ENCODE measurements at regions not wholly inside any gene's neighbourhood (a gene's known extent, or its start where the extent isn't known, plus 50 kb on each side); places are given as distances from the start of the nearest gene placed in this dataset.
"Not testable (repeated sequence)": the region's sequence is repeated elsewhere in the genome, so short reads cannot be mapped to it uniquely, and the experiment has no call there.

- DNase-seq (ENCODE audit: low read depth): peak; percentile 97
- TF ChIP-seq, protein P1, sequence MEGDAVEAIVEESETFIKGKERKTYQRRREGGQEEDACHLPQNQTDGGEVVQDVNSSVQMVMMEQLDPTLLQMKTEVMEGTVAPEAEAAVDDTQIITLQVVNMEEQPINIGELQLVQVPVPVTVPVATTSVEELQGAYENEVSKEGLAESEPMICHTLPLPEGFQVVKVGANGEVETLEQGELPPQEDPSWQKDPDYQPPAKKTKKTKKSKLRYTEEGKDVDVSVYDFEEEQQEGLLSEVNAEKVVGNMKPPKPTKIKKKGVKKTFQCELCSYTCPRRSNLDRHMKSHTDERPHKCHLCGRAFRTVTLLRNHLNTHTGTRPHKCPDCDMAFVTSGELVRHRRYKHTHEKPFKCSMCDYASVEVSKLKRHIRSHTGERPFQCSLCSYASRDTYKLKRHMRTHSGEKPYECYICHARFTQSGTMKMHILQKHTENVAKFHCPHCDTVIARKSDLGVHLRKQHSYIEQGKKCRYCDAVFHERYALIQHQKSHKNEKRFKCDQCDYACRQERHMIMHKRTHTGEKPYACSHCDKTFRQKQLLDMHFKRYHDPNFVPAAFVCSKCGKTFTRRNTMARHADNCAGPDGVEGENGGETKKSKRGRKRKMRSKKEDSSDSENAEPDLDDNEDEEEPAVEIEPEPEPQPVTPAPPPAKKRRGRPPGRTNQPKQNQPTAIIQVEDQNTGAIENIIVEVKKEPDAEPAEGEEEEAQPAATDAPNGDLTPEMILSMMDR (conservative IDR thresholded peaks at IDR 0.05; ENCODE audit: low read depth, low read length): no peak
- no peak overlapping the region for H3K4me3 ChIP-seq (ENCODE audit: low read length)
Measured at GRCh38 chr16:24645739-24646645, 83.5 kb upstream of the TNRC6A start.

- DNase-seq (ENCODE audit: low read depth): no peak
- TF ChIP-seq, protein P1 (conservative IDR thresholded peaks at IDR 0.05; ENCODE audit: low read depth, low read length): no peak
Measured at GRCh38 chr16:24646646-24646995, 82.8 kb upstream of the TNRC6A start.

DNA sequence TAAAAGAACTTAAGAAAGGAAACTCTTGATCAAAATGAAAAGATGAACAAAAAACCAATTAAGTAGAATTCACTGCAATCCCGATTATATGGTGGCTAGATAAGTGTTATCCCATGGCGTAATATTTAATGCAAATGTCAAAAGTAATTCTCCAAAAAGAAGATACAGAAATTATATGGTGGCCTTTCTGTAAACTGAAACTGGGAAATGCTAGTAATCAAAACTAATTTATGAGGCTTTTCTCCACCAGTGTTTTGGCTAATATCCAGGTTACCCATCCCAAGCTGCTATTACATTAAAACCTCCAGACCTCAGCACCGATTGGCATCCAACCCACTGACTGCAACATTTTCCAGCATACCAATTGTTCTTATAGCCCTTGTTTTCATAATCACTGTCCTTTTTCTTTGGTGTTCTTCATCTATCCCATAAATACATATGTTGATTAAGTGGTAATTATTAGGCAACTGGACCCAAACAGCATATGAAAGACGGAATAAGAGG is 77.2 kb upstream of the TNRC6A start:
- DNase-seq (ENCODE audit: low read depth): no peak

More at GRCh38 chr16:24646646-24646995, 82.8 kb upstream of the TNRC6A start:
- H3K4me3 ChIP-seq (ENCODE audit: low read length): no peak overlapping the region

DNA sequence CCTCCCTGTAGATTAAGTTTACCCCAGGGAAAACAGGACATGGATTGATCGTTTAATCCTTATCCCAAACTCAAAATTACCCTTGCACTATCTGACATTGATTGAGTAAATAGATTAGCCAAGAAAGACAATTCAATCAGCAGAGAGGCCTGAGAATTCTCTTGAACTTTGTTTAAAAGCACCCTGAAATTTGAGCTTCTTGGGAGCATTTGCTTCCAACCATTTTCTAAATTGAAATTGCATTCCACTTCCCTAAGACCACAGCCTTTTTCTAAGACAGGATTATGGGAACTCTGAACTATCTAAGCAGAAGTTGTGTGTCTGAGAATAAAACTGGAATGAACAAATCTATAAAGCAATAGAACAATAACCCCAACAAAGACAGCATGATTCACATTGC is 76.6 kb upstream of the TNRC6A start:
- no peak for DNase-seq (ENCODE audit: low read depth)
- H3K4me3 ChIP-seq (ENCODE audit: low read length): no peak overlapping the region
- TF ChIP-seq, protein P1 (conservative IDR thresholded peaks at IDR 0.05; ENCODE audit: low read depth, low read length): no peak

More for the DNA sequence above, 77.2 kb upstream of the TNRC6A start:
- no peak overlapping the region for H3K4me3 ChIP-seq (ENCODE audit: low read length)
- TF ChIP-seq, protein P1 (conservative IDR thresholded peaks at IDR 0.05; ENCODE audit: low read depth, low read length): no peak

DNA sequence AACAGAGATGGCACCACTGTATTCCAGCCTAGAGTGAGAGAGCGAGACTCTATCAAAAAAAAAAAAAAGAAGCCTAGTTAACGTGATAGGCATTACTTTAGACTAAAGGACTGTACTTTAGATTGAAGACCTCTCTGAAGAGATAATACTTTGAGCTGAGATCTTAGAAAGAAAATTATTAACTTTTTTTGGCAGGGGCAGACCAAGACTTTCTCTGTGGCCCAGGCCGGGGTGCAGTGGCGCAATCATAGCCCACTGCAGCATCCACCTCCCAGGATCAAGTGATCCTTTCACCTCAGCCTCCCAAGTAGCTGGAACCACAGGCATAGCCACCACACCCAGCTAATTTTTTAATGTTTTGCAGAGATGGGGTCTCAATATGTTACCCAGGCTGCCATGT is 75.7 kb upstream of the TNRC6A start:
- TF ChIP-seq, protein P1 (conservative IDR thresholded peaks at IDR 0.05; ENCODE audit: low read depth, low read length): no peak
- no peak for DNase-seq (ENCODE audit: low read depth)
- H3K4me3 ChIP-seq (ENCODE audit: low read length): no peak overlapping the region

DNA sequence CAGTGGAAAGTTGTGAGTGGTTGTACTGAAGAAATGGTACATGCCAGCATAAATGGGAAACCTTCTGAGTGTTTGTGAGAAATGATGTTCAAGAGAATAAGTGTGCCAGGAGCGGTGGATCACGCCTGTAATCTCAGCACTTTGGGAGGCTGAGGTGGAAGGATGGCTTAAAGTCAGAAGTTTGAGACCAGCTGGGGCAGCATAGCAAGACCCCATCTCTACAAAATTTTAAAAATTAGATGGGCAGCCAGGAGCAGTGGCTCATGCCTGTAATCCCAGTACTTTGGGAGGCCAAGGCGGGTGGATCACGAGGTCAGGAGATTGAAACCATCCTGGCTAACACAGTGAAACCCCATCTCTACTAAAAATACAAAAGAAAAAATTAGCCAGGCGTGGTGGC is 63.5 kb upstream of the TNRC6A start:
- H3K4me3 ChIP-seq (ENCODE audit: low read length); DNase-seq (ENCODE audit: low read depth): not testable (repeated sequence)

- DNase-seq (ENCODE audit: low read depth): no peak
- H3K4me3 ChIP-seq (ENCODE audit: low read length): no peak overlapping the region
- TF ChIP-seq, protein P1 (conservative IDR thresholded peaks at IDR 0.05; ENCODE audit: low read depth, low read length): no peak
Measured at GRCh38 chr16:24667244-24667764, 62.1 kb upstream of the TNRC6A start.
